Testis (tissue), 2 donors: ENCODE measurements at regions not wholly inside any gene's neighbourhood (a gene's known extent, or its start where the extent isn't known, plus 50 kb on each side); places are given as distances from the start of the nearest gene placed in this dataset.

Experiments
- CTCF ChIP-seq, 3 experiments: fragments of 450-650 bp in 2 of 3; fragments of 200-600 bp in 1 of 3; sonication (generic) in 1 of 3; IDR thresholded peaks; one replicate each; pipeline ENCODE4 v1.5.1; 2016 to 2019; ENCODE audit warnings: antibody characterized with exemption in 3 of 3, mild to moderate bottlenecking in 2 of 3, moderate library complexity in 1 of 3
- POLR2A ChIP-seq: fragments of 450-650 bp; IDR thresholded peaks from one replicate; pipeline ENCODE4 v1.6.1; 2017; ENCODE audit warnings: antibody characterized with exemption, mild to moderate bottlenecking, moderate library complexity

- no peak for TF ChIP-seq POLR2A
- no peak for TF ChIP-seq CTCF (IDR thresholded peaks at IDR 0.05)
Observed at GRCh38 chr2:242044313-242044590, 174.7 kb downstream of the RTP5 start.
